GM12892 (cell line): ENCODE measurements at regions not wholly inside any gene's neighbourhood (a gene's known extent, or its start where the extent isn't known, plus 50 kb on each side); places are given as distances from the start of the nearest gene placed in this dataset.
"Not testable (repeated sequence)": the region's sequence is repeated elsewhere in the genome, so short reads cannot be mapped to it uniquely, and the experiment has no call there.

Source experiments
- DNase-seq: peaks from one replicate; pipeline ENCODE4 v3.0.0; 2011; ENCODE audit not compliant: insufficient read length
- FAIRE-seq: peaks from 2 replicates; lab custom pipeline; 2011; peaks lifted over from hg19 to GRCh38; lab: Jason Lieb, UNC
- POLR2A ChIP-seq: IDR thresholded peaks from 2 replicates; pipeline ENCODE4 v1.6.1; 2011; ENCODE audit warnings: low read depth, low read length, control low read depth
- POLR2AphosphoS5 ChIP-seq: IDR thresholded peaks from 2 replicates; pipeline ENCODE4 v1.6.1; 2011; ENCODE audit warnings: low read depth, low read length, control low read depth
- TAF1 ChIP-seq: IDR thresholded peaks from 2 replicates; pipeline ENCODE4 v1.6.1; 2011; ENCODE audit warnings: low read depth, mild to moderate bottlenecking, control low read depth, low read length, borderline replicate concordance

DNA sequence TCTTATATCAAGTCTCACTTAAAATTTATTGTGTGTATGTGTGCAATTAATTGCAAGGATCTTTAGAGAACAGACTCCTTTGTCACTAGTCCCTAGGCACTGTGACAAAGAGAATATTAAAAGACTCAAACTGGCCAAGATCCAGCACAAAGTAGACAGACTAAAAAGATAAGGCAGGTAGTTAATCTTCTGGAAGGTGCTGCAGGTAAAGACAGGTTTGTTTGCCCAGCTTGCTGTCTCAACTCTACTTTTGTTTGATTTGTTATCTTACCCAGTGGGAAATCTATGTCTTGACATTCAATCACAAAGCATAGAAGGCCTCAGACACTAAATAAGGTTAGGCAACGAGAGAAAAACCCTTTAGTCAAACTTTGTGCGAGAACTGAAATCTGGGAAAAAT is 807.9 kb upstream of the LRRN3 start:
- FAIRE-seq (no peak), DNase-seq (no peak)
- TF ChIP-seq POLR2AphosphoS5 = no peak
- TF ChIP-seq TAF1 = no peak
- TF ChIP-seq POLR2A = no peak

DNA sequence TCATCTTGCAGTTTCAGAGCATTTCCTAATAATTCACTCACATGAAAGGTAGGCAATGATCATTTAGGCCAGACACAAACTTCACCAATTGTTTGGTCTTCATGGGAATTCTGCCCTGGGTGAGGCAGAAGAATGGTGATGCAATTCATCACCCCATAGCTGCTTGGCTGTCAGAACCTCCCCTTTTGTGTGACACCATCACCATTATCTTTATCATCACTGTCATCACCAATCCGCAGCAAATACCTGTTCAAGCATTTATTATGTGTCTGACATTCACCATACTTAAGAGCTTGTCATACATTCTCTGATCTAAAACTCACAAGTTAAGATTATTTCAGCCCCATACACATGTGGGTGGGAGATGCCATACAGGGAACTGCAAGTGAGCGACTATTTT is 799.5 kb upstream of the LRRN3 start:
- FAIRE-seq (no peak), DNase-seq (no peak)
- no peak for TF ChIP-seq POLR2AphosphoS5
- TF ChIP-seq POLR2A = no peak
- TF ChIP-seq TAF1 = no peak

GRCh38 chr7:110296321-110296720 is 794.6 kb upstream of the LRRN3 start:
- TF ChIP-seq POLR2AphosphoS5 (no peak), POLR2A (no peak), TAF1 (no peak)
- FAIRE-seq (no peak), DNase-seq (no peak)

DNA sequence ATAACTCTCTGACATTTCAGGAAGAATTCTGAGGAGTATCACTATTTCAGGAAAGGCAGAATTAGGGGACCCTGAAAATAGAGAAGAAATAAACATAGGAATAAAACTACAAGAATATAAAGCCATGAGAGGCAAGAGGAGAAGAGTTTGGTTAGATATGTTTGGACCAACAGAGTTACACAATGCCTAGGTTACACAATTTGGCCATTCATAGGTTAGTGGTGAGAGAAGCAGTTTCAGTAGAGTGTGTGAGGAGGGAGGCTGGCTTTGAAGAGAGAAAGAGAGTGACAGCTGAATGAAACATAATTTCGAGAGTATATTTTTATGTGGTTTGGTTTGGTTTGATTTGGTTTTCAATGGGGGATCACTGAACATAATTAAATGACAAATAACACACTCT is 783.2 kb upstream of the LRRN3 start:
- FAIRE-seq (no peak), DNase-seq (no peak)

DNA sequence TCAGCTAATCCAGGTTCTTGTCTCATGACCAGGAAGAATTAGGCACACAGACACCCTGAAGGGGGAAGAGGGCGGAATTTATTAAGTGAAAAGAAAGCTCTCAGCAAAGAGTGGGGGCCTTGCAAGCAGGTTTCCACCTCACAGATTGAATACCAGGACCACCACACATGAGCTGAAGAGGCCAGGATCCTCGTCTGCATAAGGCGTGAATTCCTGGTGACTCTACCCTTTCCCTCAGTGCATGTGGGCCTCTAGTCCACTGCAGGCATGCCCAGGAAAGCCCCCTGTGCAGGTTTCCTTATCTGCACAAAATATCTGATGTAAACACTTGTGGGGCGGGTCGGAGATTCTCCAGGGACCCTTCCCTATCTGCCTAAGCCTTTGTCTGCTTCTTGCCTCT is 782.1 kb upstream of the LRRN3 start:
- DNase-seq = no peak
- no peak for FAIRE-seq
- TF ChIP-seq POLR2A = no peak

More for the DNA sequence above, 783.2 kb upstream of the LRRN3 start:
- no peak for TF ChIP-seq POLR2AphosphoS5
- no peak for TF ChIP-seq POLR2A
- TF ChIP-seq TAF1 = no peak

DNA sequence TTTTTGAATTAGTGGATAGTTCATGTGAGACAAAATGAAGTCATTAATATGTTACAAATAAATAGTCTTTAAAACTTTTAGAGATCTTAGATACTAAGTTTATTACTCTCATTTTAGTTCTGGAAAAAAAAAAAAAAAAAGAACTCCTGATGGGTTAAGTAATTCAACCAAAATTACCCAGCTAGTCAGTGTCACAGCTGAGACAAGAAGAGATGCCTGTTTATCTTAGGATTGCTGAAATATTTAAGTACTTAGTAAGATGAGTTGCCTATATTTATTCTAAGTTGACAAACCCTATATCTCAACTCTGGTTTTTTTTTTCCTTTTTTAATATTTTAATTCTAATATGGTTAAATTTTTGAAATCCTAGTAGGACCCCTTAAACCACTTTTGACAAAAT is 781.0 kb upstream of the LRRN3 start:
- FAIRE-seq (no peak), DNase-seq (no peak)
- no peak for TF ChIP-seq POLR2AphosphoS5
- TF ChIP-seq POLR2A = no peak
- TF ChIP-seq TAF1 = no peak

DNA sequence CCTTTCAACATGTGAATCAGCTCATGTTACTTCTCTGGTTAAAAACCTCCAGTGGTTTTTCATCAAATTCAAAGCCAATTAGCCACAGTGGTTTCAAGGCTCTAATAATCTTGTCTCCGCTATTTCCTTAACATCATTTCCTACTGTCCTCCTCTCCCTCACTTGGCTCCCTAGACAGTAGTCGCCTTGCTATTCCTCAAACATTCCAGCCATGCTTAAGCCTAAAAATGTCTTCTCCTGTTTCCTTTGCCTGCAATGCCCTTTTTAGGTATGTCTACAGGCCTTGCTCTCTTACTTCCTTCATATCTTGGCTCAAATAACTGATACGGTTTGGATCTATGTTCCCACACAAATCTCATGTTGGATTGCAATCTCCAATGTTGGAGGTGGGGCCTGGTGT is 779.4 kb upstream of the LRRN3 start:
- TF ChIP-seq POLR2A (no peak), TAF1 (no peak), POLR2AphosphoS5 (no peak)
- DNase-seq = no peak
- FAIRE-seq = no peak

GRCh38 chr7:110317541-110318265 is 773.2 kb upstream of the LRRN3 start:
- DNase-seq = no peak
- FAIRE-seq = no peak
- no peak for TF ChIP-seq POLR2A

- not testable (repeated sequence) for FAIRE-seq, DNase-seq
Measured at GRCh38 chr7:110320285-110320684, 770.6 kb upstream of the LRRN3 start.

DNA sequence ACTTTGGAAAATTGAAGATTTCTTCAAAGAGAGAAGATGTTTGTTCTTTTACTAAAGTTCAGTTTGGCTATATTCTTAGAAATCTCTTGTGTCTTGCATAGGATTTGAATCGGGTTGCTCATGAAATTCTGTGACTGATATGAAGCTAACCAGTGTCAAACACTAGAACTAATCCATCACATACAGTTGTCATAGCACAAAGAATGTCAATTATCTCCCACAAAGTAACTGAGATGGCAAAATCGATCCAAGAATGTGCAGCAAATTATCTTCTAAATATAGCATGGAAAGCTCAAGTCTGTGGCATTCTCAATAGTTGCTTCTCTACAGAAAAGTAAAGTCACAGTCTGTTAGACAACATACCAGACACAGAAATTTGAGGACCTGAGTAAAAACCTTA is 768.1 kb upstream of the LRRN3 start:
- no peak for TF ChIP-seq POLR2A
- TF ChIP-seq POLR2AphosphoS5 = no peak
- TF ChIP-seq TAF1 = no peak
- DNase-seq (no peak), FAIRE-seq (no peak)

DNA sequence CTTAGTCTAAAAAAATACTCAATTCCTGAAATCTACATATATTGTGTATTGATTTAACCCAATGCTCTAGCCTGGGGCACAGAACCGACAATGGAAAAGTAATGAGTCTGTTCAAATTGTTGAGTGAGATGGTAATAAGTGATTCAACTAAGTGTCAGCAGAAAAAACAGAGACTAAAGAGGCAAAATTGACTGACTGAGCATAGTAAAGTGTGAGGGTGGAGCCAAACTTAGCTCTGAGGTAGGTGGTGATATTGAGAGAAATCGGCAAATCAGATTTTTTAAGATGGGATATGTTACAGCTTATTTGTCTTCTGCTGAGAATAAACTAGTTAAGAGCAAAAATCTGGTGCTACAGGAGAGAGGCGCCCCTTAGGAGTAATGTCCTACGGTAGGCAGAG is 764.0 kb upstream of the LRRN3 start:
- FAIRE-seq = no peak
- TF ChIP-seq POLR2A (no peak), TAF1 (no peak), POLR2AphosphoS5 (no peak)
- DNase-seq = no peak

DNA sequence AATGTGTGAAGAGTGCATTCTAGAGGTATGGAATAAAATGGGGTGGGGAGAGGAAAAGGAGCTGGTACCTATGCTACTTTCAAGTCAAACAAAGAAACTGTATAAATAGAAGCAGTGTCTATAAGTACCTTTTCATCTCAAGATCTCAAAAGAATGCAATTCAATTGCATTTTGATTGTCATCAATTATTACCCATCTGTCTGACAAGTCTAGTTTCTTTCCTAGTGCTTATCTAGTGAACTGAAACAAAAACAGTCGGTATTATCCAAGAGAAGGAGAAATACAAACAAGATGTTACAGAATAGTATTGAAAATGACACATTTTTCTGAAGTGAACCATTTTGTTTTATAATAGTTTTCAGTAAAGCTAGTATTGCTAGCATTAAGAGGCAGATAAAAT is 754.5 kb upstream of the LRRN3 start:
- DNase-seq (no peak), FAIRE-seq (no peak)
- TF ChIP-seq TAF1 (no peak), POLR2AphosphoS5 (no peak), POLR2A (no peak)

DNA sequence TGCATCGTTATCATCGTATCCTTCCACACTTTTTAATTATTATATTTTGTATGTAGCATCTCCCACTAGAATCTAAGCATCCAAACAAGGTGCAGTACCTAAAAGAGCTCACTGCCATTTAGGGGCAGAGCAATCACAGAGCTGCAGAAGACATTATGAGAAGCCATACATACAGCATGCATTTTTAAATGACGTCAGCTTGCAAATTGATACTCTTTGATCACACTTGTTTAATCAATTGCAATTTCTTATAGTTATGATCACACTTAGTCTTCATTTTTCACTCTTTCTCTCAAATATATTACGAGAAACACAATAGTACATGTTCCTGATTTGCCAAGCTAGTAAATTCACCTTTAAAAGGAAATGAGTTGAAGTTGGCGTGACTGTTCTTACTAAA is 753.3 kb upstream of the LRRN3 start:
- DNase-seq (no peak), FAIRE-seq (no peak)
- TF ChIP-seq POLR2AphosphoS5 (no peak), TAF1 (no peak), POLR2A (no peak)
